Activated CD8-positive, alpha-beta memory T cell treated with anti-CD3 and anti-CD28 coated beads, Interleukin-2, amount 50 U/mL, for 24 hours (primary cell): ENCODE measurements at regions not wholly inside any gene's neighbourhood (a gene's known extent, or its start where the extent isn't known, plus 50 kb on each side); places are given as distances from the start of the nearest gene placed in this dataset.

Experiments used
- DNase-seq: peaks from one replicate; pipeline ENCODE4 v3.0.0-alpha.2; 2020; ENCODE audit errors: extremely low read depth

- no peak for DNase-seq
Observed at GRCh38 chr17:79244665-79245064, 170.0 kb downstream of the ENGASE start.

- no peak for DNase-seq
Observed at GRCh38 chr17:79243996-79244395, 169.4 kb downstream of the ENGASE start.

- no peak for DNase-seq
Observed at GRCh38 chr17:79243603-79243990, 169.0 kb downstream of the ENGASE start.

- DNase-seq = no peak
Observed at GRCh38 chr17:79242873-79243602, 168.4 kb downstream of the ENGASE start.

DNA sequence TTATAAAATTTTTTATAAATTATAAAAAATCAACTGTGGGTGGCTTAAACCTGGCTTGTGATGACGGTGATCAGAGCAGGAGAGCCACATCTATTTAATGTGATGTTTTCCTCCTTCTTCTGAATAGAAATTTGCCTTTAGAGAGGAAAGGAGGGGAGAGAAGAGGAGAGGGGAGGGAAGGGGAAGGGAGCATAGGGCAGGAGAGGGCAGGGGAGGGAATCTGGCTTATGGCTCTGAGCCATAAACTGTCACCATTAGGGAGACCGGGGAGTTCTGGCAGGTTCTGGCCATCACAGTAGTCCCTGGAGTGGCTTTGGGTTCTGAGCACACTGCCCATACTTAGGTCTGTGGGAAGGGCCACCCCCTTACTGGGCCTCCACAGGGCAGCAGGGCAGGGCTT is 167.8 kb downstream of the ENGASE start:
- no peak for DNase-seq

GRCh38 chr17:79241616-79242015 is 167.0 kb downstream of the ENGASE start:
- DNase-seq = no peak

DNA sequence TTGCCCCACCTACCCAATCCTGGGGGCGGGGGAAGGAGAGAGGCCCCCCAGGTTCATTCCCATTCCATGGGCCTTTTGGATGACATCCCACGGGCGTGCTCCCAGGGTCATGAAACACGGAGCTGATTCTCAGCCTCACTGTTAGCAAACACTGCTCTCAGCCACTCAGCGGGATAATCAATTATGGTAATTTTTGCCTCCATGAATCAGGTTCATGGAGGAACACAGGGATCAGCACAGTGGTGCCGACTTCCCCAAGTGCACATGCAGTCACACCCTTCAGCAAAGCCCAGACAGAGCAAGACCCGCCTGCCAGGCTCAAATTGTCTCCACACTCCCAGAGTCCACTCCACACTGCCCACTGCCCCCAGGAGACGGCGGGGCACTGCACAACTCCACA is 164.6 kb downstream of the ENGASE start:
- no peak for DNase-seq

DNA sequence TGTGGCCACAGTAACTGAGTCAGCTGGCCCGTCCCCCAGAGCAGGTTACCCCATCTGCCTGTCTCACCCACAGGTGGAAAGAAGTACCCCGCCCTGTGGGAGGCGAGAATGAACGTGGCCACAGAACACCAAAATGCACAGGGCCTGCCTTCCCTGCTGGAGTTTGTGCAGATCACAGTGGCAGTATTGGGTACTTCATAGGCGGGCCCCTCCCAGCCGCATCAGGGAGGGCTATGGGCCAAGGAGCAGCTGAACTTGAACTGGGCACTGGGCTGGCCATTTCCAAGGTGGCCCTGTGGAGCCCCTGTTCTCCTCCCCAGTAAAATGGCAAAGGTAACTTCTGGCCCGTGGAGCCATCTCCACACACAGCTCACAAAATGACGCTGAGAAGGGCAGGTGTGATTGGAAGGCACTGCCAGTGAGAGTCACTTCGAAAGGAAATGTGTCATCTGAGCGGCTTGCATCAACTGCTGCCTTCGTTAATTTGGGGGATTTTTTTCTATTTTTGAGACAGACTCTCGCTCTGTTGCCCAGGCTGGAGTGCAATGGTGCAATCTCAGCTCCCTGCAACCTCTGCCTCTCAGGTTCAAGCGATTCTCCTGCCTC is 162.9 kb downstream of the ENGASE start:
- no peak for DNase-seq

GRCh38 chr17:79235808-79236207 is 161.2 kb downstream of the ENGASE start:
- DNase-seq = no peak

GRCh38 chr17:79233916-79234551 is 159.4 kb downstream of the ENGASE start:
- no peak for DNase-seq

DNA sequence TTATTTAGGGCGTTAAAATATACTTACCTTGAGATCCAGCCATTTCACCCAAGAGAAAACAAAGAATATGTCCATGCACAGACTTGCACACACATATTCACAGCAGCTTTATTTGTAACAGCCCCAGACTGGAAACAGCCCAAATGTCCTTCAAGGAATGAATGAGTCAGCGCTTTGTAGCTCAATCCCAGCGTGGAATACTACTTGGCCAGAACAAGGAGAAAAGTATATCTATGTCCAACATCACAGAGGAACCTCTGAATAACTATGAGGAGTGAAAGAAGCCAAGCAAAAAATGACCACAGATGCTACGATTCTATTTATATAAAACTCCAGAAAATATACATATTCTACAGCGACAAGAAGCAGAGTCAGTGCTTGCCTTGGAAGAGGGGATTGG is 158.3 kb downstream of the ENGASE start:
- no peak for DNase-seq

- no peak for DNase-seq
Observed at GRCh38 chr17:79231766-79232287, 157.2 kb downstream of the ENGASE start.

DNA sequence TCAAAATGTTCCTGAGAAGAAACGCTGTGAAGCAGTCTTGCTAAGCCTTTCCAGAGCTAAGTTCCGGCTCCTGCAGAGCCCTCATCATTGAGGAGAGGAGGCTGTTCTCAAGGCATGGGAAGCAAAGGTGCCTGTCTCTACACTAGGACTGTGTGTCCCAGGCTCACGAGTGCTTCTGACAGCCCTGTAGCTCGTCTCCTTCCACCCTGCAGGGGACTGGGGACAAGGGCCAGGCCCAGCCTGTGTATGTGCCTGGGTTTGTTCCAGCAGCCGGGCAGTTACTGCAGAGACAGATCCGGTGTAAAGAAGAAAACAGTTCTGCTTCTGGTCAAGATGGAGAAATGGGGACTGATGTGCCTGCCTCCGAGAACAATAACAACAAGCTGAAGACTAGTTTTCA is 156.0 kb downstream of the ENGASE start:
- DNase-seq = no peak

GRCh38 chr17:79226037-79226436 is 151.4 kb downstream of the ENGASE start:
- no peak for DNase-seq

DNA sequence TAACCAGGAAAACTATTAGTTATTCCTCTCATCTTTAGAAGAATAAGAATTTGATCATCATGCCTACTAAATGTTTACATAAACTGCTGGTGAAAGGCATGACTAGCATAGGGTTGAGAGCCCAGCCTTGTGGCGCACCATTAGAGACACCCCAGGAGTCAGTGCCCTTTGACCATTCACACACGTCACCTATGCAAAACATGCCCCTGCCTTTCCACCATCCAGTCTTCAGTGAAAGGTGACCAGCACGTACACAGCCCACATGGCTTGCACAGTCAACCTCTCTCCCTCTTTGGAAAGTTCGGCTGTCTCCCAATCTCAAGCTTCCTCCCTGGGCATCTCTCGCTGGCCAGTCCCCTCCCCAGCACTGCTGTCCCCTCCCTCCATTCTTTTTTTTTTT is 150.3 kb downstream of the ENGASE start:
- DNase-seq = no peak

GRCh38 chr17:79224476-79224875 is 149.9 kb downstream of the ENGASE start:
- DNase-seq = no peak

- no peak for DNase-seq
Observed at GRCh38 chr17:79223953-79224352, 149.3 kb downstream of the ENGASE start.

- no peak for DNase-seq
Observed at GRCh38 chr17:79223471-79223870, 148.8 kb downstream of the ENGASE start.

- no peak for DNase-seq
Observed at GRCh38 chr17:79221597-79221996, 147.0 kb downstream of the ENGASE start.

DNA sequence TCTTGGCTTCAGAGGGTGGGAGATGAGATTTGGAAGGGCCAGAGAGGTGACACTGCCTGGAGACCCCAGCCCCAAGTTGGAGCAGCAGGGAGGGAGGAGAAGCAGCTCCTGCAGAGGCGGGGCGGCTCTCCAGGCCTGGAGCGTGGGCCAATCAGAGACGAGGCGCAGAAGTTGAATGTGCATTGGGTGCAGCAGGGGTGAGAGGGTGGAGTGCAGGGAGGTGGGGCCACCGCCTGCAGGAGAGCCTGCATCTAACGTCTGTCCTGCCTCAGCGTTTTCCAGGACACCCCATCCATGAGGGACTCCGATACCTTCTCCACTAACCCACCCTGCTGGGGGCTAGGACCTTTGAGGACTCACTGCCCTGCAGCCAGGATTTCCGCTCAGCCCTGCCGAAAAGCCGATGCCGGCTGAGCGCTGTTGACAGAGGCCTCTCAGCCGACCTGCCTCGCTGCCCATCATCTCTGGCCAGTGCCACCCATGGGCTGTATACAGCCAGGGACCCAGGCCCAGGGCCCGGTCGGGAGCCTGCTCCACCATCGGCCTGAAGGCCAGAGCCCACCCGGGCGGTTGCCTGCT is 146.2 kb downstream of the ENGASE start:
- no peak for DNase-seq

DNA sequence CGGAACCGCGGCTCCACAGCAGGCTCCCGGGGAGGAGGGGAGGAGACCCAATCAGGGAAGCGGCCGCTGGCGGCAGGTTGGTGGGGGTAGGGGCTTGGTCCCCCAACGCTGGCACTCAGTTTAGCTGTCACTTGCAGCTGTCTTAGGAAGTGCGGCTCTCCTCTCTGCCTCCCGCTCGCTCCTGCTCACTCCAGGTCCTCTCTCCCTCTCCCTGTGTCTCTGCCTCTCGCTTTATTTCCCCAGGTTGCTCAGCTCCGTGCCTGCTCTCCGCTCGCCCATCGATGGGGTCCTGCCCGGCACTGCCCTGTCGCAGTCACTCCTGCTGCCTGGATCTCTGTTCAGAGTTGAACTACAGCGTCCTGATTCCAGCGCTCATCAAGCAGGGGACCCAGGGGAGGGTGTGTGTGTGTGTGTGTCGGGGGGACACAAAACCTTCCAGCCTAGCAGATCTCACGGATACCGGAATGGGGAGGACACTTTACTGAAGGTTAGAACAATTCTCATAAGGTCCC is 145.6 kb downstream of the ENGASE start:
- DNase-seq = no peak

DNA sequence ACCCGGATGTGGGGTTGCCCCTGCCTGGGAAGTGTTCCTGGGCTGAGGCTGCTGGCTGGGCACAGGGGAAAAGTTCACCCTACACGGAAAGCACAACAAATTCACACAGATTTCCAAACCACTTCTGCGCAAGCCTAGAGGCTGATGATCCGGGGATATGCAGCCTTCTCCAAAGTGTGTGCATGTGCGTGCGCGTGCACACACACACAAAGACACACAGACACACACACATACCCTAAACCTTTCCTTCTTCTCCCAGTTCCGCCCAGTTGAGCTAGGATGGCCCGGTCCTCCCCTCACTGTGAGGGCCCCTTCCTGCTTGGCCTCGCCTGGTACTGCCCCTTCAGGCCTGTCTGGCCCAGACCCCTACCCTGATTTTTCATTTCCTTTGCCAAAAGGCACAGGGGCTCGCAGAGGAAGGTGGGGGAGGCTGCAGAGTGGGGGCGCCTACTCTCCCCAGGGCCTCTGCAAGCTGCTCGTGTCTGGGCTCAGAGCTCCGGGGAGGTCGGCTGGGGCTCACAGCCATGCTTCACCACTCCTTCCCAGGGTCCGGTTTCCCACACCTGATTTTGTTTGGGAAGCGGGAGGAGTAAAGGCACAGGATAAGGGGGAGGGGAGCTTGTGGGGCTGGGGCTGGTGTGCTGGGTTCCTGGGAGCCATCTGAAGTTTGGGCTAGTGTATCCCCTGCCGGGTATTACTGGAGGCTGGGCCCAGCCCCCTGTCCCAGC is 144.7 kb downstream of the ENGASE start:
- DNase-seq = no peak
